Upper lobe of right lung (tissue), 1 donor: ENCODE measurements at regions not wholly inside any gene's neighbourhood (a gene's known extent, or its start where the extent isn't known, plus 50 kb on each side); places are given as distances from the start of the nearest gene placed in this dataset.

Experiments
- ATAC-seq: fragments of 200-7000 bp; cut with Tn5 transposase; one replicate; pipeline ENCODE4 v1.9.1; 2020; ENCODE audit warnings: mild to moderate bottlenecking, moderate library complexity
- DNase-seq: peaks from one replicate; pipeline ENCODE4 v3.0.0-alpha.2; 2020
- H3K27ac ChIP-seq: fragments of 200-600 bp; one replicate; pipeline ENCODE4 v1.8.0; 2022
- H3K27me3 ChIP-seq: fragments of 200-600 bp; one replicate; pipeline ENCODE4 v1.8.0; 2022; ENCODE audit warnings: mild to moderate bottlenecking
- H3K36me3 ChIP-seq: fragments of 200-600 bp; one replicate; pipeline ENCODE4 v1.8.0; 2022
- H3K4me1 ChIP-seq: fragments of 200-600 bp; one replicate; pipeline ENCODE4 v1.8.0; 2022
- H3K4me3 ChIP-seq: fragments of 200-600 bp; one replicate; pipeline ENCODE4 v1.8.0; 2022; ENCODE audit warnings: mild to moderate bottlenecking
- H3K9me3 ChIP-seq: fragments of 200-600 bp; one replicate; pipeline ENCODE4 v1.8.0; 2022
- CTCF ChIP-seq: fragments of 200-600 bp; IDR thresholded peaks from one replicate; pipeline ENCODE4 v1.8.0; 2022; ENCODE audit warnings: antibody characterized with exemption
- intact Hi-C: fragments of 100-400 bp; cut with DNase I; formaldehyde crosslinking; loops from one replicate; pipeline ENCODE4 v1.11.0; 2022
- donor health status: DM: no; HTN: yes; CAD: no; lungs with severe emphysema.

GRCh38 chr15:96807361-96807760 is 476.9 kb downstream of the NR2F2 start:
- intact Hi-C loops = no loop called here
- ATAC-seq = no peak
- Histone ChIP-seq H3K36me3 (no peaks in the 10 kb centered on the region), H3K4me3 (no peak overlapping the region), H3K27me3 (no peaks in the 10 kb centered on the region), H3K9me3 (no peaks in the 10 kb centered on the region), H3K4me1 (no peaks in the 10 kb centered on the region), H3K27ac (no peak overlapping the region)
- TF ChIP-seq CTCF = no peak
- no peak for DNase-seq

GRCh38 chr15:96817900-96818299 is 487.4 kb downstream of the NR2F2 start:
- intact Hi-C loops = no loop called here
- Histone ChIP-seq H3K27me3 (no peaks in the 10 kb centered on the region), H3K9me3 (no peaks in the 10 kb centered on the region), H3K27ac (no peak overlapping the region), H3K4me1 (no peaks in the 10 kb centered on the region), H3K36me3 (no peaks in the 10 kb centered on the region), H3K4me3 (no peak overlapping the region)
- ATAC-seq (no peak), DNase-seq (no peak)
- TF ChIP-seq CTCF = no peak

GRCh38 chr15:96818861-96819260 is 488.4 kb downstream of the NR2F2 start:
- no peak for ATAC-seq
- no peak overlapping the region for H3K27ac ChIP-seq
- no peaks in the 10 kb centered on the region for H3K36me3 ChIP-seq
- no peak for TF ChIP-seq CTCF
- intact Hi-C loops = no loop called here
- DNase-seq = no peak
- no peaks in the 10 kb centered on the region for H3K27me3 ChIP-seq
- no peaks in the 10 kb centered on the region for H3K9me3 ChIP-seq
- no peaks in the 10 kb centered on the region for H3K4me1 ChIP-seq
- H3K4me3 ChIP-seq = no peak overlapping the region

- intact Hi-C loops = no loop called here
- H3K36me3 ChIP-seq = no peaks in the 10 kb centered on the region
- TF ChIP-seq CTCF = no peak
Observed at GRCh38 chr15:96827981-96828380, 497.5 kb downstream of the NR2F2 start.

GRCh38 chr15:96837241-96837970 is 506.9 kb downstream of the NR2F2 start:
- intact Hi-C loops = no loop called here
- Histone ChIP-seq H3K9me3 (no peaks in the 10 kb centered on the region), H3K36me3 (no peaks in the 10 kb centered on the region), H3K4me3 (no peak overlapping the region), H3K27me3 (no peaks in the 10 kb centered on the region), H3K4me1 (no peaks in the 10 kb centered on the region), H3K27ac (no peak overlapping the region)
- DNase-seq (no peak), ATAC-seq (no peak)
- no peak for TF ChIP-seq CTCF

More at GRCh38 chr15:96827981-96828380, 497.5 kb downstream of the NR2F2 start:
- H3K4me1 ChIP-seq = no peaks in the 10 kb centered on the region
- no peak overlapping the region for H3K4me3 ChIP-seq
- H3K9me3 ChIP-seq = no peaks in the 10 kb centered on the region
- DNase-seq = no peak
- ATAC-seq = no peak
- no peak overlapping the region for H3K27ac ChIP-seq
- no peaks in the 10 kb centered on the region for H3K27me3 ChIP-seq

- Histone ChIP-seq H3K4me3 (no peak overlapping the region), H3K4me1 (no peaks in the 10 kb centered on the region), H3K9me3 (no peaks in the 10 kb centered on the region), H3K27me3 (no peaks in the 10 kb centered on the region), H3K36me3 (no peaks in the 10 kb centered on the region), H3K27ac (no peak overlapping the region)
- intact Hi-C loops = no loop called here
- ATAC-seq = no peak
- no peak for DNase-seq
- TF ChIP-seq CTCF = no peak
Observed at GRCh38 chr15:96838081-96838480, 507.6 kb downstream of the NR2F2 start.
